Stimulated activated effector memory CD8-positive, alpha-beta T cell treated with anti-CD3 and anti-CD28 coated beads, Interleukin-12 subunit alpha, Interleukin-12 subunit beta, amount 100 ng/mL, for 72 hours (primary cell): ENCODE measurements at regions not wholly inside any gene's neighbourhood (a gene's known extent, or its start where the extent isn't known, plus 50 kb on each side); places are given as distances from the start of the nearest gene placed in this dataset.
"Not testable (repeated sequence)": the region's sequence is repeated elsewhere in the genome, so short reads cannot be mapped to it uniquely, and the experiment has no call there.

ENCODE experiments used
- ATAC-seq: fragments of 150-1000 bp; cut with Tn5 transposase; 2 replicates; pipeline ENCODE4 v1.10.0; 2021
- DNase-seq, 2 donors: peaks; one replicate each; pipeline ENCODE4 v3.0.0; 2021 to 2022; ENCODE audit warnings: low spot score in 2 of 2
- H3K27ac Mint-ChIP-seq: one replicate; pipeline ENCODE4 v1.8.0; 2022; ENCODE audit warnings: mild to moderate bottlenecking, mixed read lengths
- H3K36me3 Mint-ChIP-seq: one replicate; pipeline ENCODE4 v1.8.0; 2022; ENCODE audit warnings: mild to moderate bottlenecking, mixed read lengths
- H3K4me1 Mint-ChIP-seq: one replicate; pipeline ENCODE4 v1.8.0; 2022; ENCODE audit warnings: mixed read lengths
- H3K4me3 Mint-ChIP-seq: one replicate; pipeline ENCODE4 v1.8.0; 2022; ENCODE audit warnings: mild to moderate bottlenecking, mixed read lengths
- H3K9me3 Mint-ChIP-seq: one replicate; pipeline ENCODE4 v1.8.0; 2022; ENCODE audit warnings: mixed read lengths

DNA sequence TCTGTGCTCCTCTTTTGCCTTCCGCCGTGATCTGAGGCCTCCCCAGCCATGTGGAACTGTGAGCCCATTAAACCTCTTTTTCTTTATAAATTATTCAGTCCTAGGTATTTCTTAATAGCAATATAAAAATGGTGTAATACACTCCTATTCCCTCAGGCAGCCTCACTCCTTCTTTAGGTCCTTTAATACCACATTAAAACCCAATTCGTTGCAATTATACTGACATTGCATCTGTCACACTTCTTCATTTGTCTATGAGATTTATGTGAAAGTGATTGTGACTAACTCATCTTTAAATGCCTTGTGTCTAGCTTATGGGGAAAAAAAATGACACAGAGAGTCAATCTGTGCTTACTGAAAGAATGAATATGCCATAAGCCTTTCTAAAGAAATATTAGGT lies 1035.2 kb upstream of the SLIT2 start:
- Mint-ChIP-seq H3K27ac (no peak overlapping the region), H3K4me3 (no peak overlapping the region)
- no peak for DNase-seq

DNA sequence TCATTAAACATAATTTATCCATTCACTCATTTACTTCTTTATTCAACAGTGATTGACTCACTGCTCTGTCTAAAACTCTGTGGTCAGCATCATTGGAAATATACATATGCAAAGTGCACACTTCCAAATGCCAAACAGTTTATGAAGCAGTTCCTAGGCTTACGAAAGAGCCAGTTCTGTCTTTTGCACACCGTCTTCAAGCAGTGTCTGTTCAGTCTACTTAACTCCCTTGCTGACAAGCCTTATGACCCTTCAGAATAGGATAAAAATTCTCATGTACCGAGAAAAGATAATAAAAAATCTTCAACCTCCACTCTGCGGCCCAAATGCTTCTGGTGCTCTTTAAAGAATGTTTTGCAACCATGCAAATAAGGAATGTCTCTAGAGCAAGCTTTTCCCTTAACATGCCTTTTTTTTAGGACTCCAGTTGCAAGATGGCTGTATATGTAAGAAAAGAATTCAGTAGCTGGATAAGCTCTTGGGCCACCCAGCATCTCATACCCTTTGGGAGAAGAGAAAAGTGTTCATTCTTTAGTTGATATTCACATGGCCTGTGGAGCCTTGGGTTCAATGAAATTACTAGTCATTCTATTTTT lies 1037.0 kb upstream of the SLIT2 start:
- DNase-seq, result no peak
- Mint-ChIP-seq H3K9me3 (peaks cover 16% of the 10 kb centered on the region), H3K4me1 (no peaks in the 10 kb centered on the region)

More for the DNA sequence above, 1035.2 kb upstream of the SLIT2 start:
- Mint-ChIP-seq H3K9me3 (peaks cover 11% of the 10 kb centered on the region), H3K4me1 (no peaks in the 10 kb centered on the region), H3K36me3 (no peaks in the 10 kb centered on the region)
- ATAC-seq, result no peak

DNA sequence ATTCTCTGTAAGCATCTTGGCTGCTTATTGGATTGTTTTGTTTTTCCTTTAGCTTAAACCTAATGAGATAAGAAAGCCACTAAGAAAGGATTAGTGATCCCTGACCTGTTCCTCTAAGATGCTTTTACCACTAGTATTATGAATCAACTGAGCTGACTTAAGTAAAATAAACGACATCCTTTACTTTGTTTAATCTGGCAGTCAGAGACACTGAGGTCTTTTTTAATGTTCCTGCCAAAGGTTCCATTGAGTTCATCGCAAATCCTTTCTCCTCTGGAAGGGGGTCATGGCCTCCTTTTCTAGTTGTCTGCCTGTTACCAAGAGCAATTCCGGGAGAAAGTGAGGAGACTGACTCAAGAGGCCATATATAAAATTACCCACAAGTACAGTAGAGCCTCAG lies 1038.3 kb upstream of the SLIT2 start:
- Mint-ChIP-seq H3K9me3 (peaks cover 16% of the 10 kb centered on the region), H3K4me3 (no peak overlapping the region), H3K4me1 (no peaks in the 10 kb centered on the region)

More for the DNA sequence above, 1037.0 kb upstream of the SLIT2 start:
- Mint-ChIP-seq H3K27ac (no peak overlapping the region), H3K4me3 (no peak overlapping the region), H3K36me3 (no peaks in the 10 kb centered on the region)
- no peak for ATAC-seq

DNA sequence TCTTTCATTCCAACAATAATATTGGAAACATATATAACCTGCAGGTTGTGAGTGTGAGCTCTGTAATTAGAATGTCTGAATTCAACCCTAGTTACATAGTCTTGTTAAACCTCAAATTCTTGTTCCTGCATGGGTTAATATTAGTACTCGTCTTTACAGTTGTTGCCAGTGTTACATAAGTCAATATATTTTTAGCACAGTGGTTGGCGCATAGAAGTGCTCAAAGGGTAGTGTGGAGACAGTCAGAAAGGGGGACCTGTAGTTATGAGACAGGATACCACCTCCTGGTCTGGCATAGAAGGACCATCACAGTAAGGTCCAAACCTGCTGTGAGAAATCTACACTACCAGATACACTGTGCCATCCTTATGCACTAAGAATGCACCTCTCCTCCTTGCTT lies 1045.9 kb upstream of the SLIT2 start:
- Mint-ChIP-seq H3K4me1 (no peaks in the 10 kb centered on the region), H3K4me3 (no peak overlapping the region), H3K36me3 (no peaks in the 10 kb centered on the region), H3K27ac (no peak overlapping the region), H3K9me3 (peaks cover 12% of the 10 kb centered on the region)
- ATAC-seq (no peak), DNase-seq (no peak)

More for the DNA sequence above, 1038.3 kb upstream of the SLIT2 start:
- H3K36me3 Mint-ChIP-seq, result no peaks in the 10 kb centered on the region
- no peak for DNase-seq
- ATAC-seq, result no peak
- no peak overlapping the region for H3K27ac Mint-ChIP-seq

DNA sequence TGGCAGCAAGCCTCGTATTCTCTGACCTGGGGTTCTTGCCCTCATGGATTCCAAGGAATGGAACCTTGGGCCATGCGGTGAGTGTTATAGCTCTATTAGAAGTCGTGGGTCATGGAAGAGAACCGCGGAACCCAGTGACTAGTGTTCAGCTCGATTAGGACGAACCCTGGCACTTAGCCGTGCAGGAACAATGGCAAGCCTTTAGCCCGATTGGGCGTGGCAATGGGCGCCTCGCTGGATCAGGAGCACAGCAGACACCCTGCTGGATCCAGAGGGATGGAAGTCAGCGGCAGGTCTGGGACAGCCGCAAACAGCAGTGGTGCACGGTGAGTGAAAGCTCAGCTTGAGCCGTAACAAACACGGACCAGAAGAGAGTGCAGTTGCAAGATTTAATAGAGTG lies 1053.9 kb upstream of the SLIT2 start:
- not testable (repeated sequence) for H3K36me3 Mint-ChIP-seq, DNase-seq, H3K4me1 Mint-ChIP-seq, H3K4me3 Mint-ChIP-seq, ATAC-seq, H3K27ac Mint-ChIP-seq
- peaks cover 15% of the 10 kb centered on the region for H3K9me3 Mint-ChIP-seq

DNA sequence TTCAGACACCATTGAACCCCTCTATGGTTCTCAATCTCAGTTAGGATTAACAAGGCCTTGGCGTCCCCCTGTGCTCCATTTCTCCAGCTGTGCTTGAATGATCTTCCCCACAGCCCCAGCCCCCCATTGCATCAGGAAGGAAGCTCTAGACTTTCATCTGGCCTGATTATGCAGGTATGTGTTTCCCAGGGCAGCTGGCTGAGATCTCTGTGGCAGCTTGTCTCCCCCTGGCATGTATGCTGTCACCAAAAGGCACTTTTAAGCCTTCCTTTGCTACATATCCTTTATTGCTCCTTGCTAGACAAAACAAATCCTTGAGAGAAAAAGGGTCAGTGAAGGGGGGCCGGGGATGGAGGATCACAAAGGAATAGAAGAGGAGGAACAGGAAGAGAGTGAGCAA lies 1056.0 kb upstream of the SLIT2 start:
- no peak overlapping the region for H3K4me3 Mint-ChIP-seq
- no peaks in the 10 kb centered on the region for H3K36me3 Mint-ChIP-seq
- no peak for DNase-seq

DNA sequence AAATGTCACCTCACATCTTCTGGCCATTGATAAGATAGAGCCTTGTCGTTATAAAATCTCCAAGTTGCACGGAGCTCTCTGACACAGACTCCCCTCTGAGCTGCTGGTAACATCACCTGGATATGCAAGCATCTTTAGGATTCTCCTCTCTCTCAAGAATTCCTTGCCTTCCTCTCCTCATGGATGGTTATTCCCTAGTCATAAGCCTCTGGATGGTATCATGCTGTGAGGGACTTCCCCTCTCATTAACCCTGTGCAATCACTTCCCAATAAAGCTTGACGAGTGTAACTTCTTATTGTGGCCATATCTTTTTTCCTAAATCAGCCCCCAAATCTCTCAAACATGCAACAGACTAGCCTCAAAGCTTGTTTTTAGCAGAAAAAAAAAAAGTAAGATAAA lies 1057.0 kb upstream of the SLIT2 start:
- no peaks in the 10 kb centered on the region for H3K36me3 Mint-ChIP-seq
- ATAC-seq (no peak), DNase-seq (no peak)
- H3K4me1 Mint-ChIP-seq, result no peaks in the 10 kb centered on the region
- peaks cover 21% of the 10 kb centered on the region for H3K9me3 Mint-ChIP-seq
- no peak overlapping the region for H3K27ac Mint-ChIP-seq
- no peak overlapping the region for H3K4me3 Mint-ChIP-seq

More for the DNA sequence above, 1056.0 kb upstream of the SLIT2 start:
- Mint-ChIP-seq H3K4me1 (no peaks in the 10 kb centered on the region), H3K27ac (no peak overlapping the region), H3K9me3 (peaks cover 20% of the 10 kb centered on the region)
- ATAC-seq, result no peak

DNA sequence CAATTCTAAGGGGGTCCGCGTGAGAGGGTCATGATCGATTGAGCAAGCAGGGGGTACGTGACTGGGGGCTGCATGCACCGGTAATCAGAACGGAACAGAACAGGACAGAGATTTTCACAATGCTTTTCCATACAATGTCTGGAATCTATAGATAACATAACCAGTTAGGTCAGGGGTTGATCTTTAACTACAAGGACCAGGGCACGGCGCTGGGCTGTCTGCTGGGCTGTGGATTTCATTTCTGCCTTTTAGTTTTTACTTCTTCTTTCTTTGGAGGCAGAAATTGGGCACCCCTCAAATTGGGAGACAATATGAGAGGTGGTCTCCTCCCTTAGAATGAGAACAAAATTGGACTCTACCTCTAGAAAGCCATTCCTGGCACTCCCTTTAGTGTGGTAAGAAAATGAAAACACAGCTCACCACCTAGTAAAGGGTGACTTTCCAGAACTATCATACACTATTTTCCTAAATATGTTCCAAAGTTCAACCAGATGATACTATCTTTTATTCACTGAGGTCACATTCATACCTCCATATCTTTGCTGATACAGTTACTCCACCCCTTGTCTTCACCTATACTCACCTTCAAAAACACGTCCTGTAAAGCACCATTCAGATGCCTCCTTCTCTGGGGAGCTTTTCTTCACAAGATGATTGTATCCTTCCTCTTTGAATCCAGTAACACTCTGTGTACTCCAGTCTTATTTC lies 1058.3 kb upstream of the SLIT2 start:
- Mint-ChIP-seq H3K4me3 (no peak overlapping the region), H3K4me1 (no peaks in the 10 kb centered on the region), H3K9me3 (peaks cover 21% of the 10 kb centered on the region), H3K36me3 (no peaks in the 10 kb centered on the region), H3K27ac (no peak overlapping the region)
- ATAC-seq (no peak), DNase-seq (no peak)

DNA sequence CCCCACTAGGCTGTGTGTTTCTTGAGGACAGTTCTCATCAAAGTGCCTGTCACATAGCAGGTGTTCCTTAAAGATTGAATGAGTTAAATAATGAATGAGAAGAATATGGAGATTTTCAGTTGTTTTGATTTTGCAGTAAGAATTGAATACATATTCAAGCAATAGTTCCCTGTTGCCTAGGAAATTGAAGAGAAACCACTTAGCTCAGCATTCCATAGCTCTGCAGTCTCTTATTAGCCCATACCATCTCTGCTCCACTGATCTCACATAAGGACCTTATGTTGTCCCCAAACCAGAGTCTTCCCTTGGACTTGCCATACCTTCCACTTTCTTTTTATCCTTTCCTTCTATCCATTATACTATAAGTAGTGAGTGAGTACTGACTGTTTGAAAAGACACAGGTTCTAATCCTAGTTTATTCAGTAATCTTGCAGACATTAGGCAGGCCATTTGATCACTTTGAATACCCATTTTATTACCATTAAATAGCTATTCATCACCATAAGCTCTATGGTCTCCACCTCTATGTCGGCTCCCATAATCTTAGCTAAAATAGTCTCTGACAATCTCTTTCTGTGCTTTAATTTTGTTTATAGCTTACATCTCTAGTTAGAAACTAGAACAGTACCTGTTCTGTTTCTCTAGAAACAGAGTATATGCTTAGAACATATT lies 1059.6 kb upstream of the SLIT2 start:
- no peak for DNase-seq
- Mint-ChIP-seq H3K4me3 (no peak overlapping the region), H3K27ac (no peak overlapping the region), H3K9me3 (peaks cover 25% of the 10 kb centered on the region), H3K36me3 (no peaks in the 10 kb centered on the region), H3K4me1 (no peaks in the 10 kb centered on the region)
- ATAC-seq, result no peak

DNA sequence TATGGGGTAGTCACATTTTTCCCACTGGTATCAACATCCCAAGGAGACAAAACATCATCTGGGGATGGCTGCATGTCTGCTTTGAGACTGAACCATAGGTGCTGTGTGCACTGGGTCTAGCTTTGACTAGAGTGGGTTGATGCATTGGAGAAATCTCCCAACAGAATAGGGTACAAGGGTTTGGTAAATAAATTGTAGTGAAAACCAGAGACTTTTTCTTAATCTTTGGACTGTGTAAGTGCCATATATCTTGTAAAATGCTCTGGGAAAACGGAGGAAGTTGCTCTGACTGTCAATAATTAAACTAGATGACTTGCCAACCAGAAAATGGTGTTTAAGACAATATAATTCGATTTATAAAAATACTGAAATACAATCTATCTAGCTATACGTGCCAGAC lies 1064.0 kb upstream of the SLIT2 start:
- ATAC-seq (no peak), DNase-seq (no peak)
- H3K9me3 Mint-ChIP-seq, result peaks cover 17% of the 10 kb centered on the region
- no peaks in the 10 kb centered on the region for H3K36me3 Mint-ChIP-seq
- no peak overlapping the region for H3K27ac Mint-ChIP-seq
- H3K4me1 Mint-ChIP-seq, result no peaks in the 10 kb centered on the region
- H3K4me3 Mint-ChIP-seq, result no peak overlapping the region

DNA sequence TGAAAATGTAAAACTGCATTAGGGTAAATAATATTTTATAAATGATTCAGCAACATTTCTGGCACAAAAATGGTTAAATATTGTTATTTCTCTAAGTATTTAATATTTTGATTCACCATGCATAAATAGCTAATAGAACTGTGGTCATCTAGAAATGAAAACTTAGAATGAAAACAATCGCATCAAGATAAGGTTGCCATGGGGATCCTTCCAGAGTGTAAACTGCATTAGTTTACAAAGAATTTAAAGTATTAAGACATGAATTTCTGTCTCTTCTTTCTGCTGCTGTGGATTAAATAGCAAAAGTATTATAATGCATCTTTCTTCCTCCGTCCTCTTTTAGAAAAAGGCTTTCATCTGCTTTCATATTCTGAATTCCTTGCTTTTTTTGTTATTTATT lies 1064.6 kb upstream of the SLIT2 start:
- DNase-seq (no peak), ATAC-seq (no peak)
- no peak overlapping the region for H3K27ac Mint-ChIP-seq
- H3K36me3 Mint-ChIP-seq, result no peaks in the 10 kb centered on the region
- peaks cover 17% of the 10 kb centered on the region for H3K9me3 Mint-ChIP-seq
- H3K4me3 Mint-ChIP-seq, result no peak overlapping the region
- H3K4me1 Mint-ChIP-seq, result no peaks in the 10 kb centered on the region

DNA sequence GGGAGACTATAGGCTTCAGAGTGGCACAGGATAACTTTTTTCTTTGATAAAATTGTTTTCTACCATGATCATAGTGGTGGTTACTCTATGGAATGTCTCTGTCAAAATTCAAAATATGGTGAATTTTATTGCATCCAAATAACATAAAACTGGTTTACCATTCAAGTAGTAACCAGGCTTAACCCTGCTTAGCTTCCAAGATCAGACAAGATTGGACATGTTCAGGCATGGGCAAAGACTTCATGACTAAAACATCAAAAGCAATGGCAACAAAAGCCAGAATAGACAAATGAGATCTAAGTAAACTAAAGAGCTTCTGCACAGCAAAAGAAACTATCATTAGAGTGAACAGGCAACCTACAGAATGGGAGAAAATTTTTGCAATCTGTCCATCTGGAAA lies 1070.1 kb upstream of the SLIT2 start:
- DNase-seq, ATAC-seq: not testable (repeated sequence)

DNA sequence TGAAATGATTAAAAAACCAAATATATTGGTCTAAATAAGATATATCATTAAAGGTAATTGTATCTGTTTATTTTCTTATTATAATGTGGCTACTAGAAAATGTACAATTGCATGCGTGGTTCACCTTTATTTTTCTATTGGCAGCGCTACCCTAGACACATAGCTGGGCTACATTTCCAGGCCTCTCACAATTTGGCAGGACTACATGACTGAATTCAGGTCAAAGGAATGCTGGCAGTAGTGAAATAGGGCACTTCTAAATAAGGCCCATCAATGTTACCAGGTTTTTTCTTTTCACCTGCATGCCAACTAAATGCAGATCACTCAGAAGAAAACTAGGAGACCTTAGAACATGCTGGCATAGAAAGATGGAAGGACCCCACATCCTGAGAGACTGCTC lies 1072.9 kb upstream of the SLIT2 start:
- no peaks in the 10 kb centered on the region for H3K36me3 Mint-ChIP-seq
- peaks cover 13% of the 10 kb centered on the region for H3K9me3 Mint-ChIP-seq
- no peak overlapping the region for H3K4me3 Mint-ChIP-seq
- no peaks in the 10 kb centered on the region for H3K4me1 Mint-ChIP-seq
- no peak for ATAC-seq
- DNase-seq, result no peak
- H3K27ac Mint-ChIP-seq, result no peak overlapping the region

More for the DNA sequence above, 1070.1 kb upstream of the SLIT2 start:
- H3K4me1 Mint-ChIP-seq, H3K27ac Mint-ChIP-seq, H3K4me3 Mint-ChIP-seq, H3K36me3 Mint-ChIP-seq: not testable (repeated sequence)
- peaks cover 20% of the 10 kb centered on the region for H3K9me3 Mint-ChIP-seq

DNA sequence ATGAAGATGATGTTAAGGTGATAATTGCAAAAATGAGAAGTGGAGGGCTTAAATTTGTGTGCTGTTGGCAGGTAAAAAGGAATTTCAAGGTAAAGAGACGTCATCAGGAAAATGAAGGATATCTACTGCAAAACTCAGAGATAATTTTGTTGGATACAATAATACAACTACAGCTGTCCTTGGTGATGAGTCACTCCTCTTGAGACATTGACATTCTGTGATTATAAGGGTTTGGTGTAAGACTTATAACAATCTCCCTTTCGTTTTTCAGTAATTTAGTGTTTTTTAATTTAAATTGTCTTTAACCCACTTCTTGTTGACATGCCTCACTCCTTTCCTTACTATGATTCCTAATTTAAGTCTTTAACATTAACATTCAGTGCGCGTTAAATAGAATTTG lies 1074.1 kb upstream of the SLIT2 start:
- Mint-ChIP-seq H3K36me3 (no peaks in the 10 kb centered on the region), H3K4me1 (no peaks in the 10 kb centered on the region), H3K27ac (no peak overlapping the region), H3K4me3 (no peak overlapping the region), H3K9me3 (peaks cover 20% of the 10 kb centered on the region)
- DNase-seq, result no peak
- no peak for ATAC-seq

DNA sequence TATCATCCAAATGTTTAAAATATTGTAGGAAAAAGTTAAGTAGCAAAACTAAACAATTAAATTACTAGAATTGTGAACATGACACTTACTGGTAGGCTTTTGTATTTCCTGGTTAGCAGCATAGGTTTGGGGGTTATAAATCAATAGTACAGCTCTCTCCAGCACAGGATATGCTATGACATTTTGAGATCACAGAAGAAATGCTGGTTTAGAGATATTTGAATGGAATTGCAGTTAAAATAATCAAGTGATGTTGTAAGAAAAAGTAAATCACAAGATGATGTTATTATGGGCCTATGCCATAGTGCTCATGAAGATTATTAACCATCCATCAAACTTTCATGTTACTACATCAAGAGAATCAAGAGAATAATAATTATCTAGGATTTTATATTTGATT lies 1079.9 kb upstream of the SLIT2 start:
- ATAC-seq (no peak), DNase-seq (no peak)
- H3K9me3 Mint-ChIP-seq, result peaks cover 12% of the 10 kb centered on the region
- H3K36me3 Mint-ChIP-seq, result no peaks in the 10 kb centered on the region
- H3K27ac Mint-ChIP-seq, result no peak overlapping the region
- no peak overlapping the region for H3K4me3 Mint-ChIP-seq
- no peaks in the 10 kb centered on the region for H3K4me1 Mint-ChIP-seq

DNA sequence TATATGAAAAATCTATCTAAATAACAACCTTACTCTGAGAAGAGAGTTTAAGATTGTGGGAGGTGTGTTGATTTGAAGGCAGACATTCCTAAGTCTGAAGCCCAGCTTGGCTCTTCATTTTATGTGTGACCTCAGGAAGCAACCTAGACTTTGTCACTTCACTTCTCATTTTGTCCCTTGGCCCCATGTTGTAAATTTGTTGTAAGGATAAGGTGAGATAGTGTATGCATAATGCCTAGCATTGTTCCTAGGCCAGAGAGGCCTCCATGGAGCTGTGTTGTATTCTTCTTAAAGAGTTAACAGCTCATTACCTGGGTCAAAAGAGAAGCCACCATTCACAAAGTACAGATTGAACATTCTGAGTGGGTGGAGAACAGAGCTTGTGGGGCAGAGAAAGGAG lies 1084.4 kb upstream of the SLIT2 start:
- no peaks in the 10 kb centered on the region for H3K36me3 Mint-ChIP-seq
- no peak overlapping the region for H3K4me3 Mint-ChIP-seq
- H3K4me1 Mint-ChIP-seq, result no peaks in the 10 kb centered on the region
- DNase-seq (no peak), ATAC-seq (no peak)
- no peak overlapping the region for H3K27ac Mint-ChIP-seq
- peaks cover 11% of the 10 kb centered on the region for H3K9me3 Mint-ChIP-seq
